PC-9 (cell line): ENCODE measurements at regions not wholly inside any gene's neighbourhood (a gene's known extent, or its start where the extent isn't known, plus 50 kb on each side); places are given as distances from the start of the nearest gene placed in this dataset.

Experiments
- BruUV-seq: library from RNA; stranded (reverse); fragments of 400-500 nt; replicated peaks from 2 replicates; lab custom pipeline; 2021; lab: Mats Ljungman, UMichigan
- CTCF ChIA-PET: fragments of 300-600 bp; sonication (Branson Sonifier 250); formaldehyde crosslinking; loops from one replicate; lab custom pipeline; 2022; ENCODE audit warnings: antibody characterized with exemption; lab: Charles Lee
- POLR2A ChIA-PET: fragments of 300-600 bp; sonication (Branson Sonifier 250); formaldehyde crosslinking; loops from one replicate; lab custom pipeline; 2022; ENCODE audit warnings: antibody characterized with exemption; ENCODE audit not compliant: unreplicated experiment; lab: Charles Lee
- DNase-seq, 2 experiments: peaks; one replicate each; pipeline versions ENCODE4 v3.0.0 to v3.0.0-alpha.2; 2015 to 2022; ENCODE audit warnings: mixed read lengths in 1 of 2
- H2AFZ ChIP-seq: fragments of 200-600 bp; sonication (generic); 2 replicates; pipeline ENCODE4 v1.8.1; 2017; ENCODE audit warnings: antibody characterized with exemption
- H3F3A ChIP-seq: fragments of 200-600 bp; sonication (generic); 2 replicates; pipeline ENCODE4 v1.8.1; 2017; ENCODE audit warnings: antibody characterized with exemption, mild to moderate bottlenecking, low read depth; ENCODE audit not compliant: insufficient read depth
- H3K27ac ChIP-seq: fragments of 200-600 bp; sonication (generic); 2 replicates; pipeline ENCODE4 v1.6.1; 2016; ENCODE audit warnings: mixed run types
- H3K27me3 ChIP-seq: fragments of 200-600 bp; sonication (generic); 2 replicates; pipeline ENCODE4 v1.6.1; 2016; ENCODE audit warnings: low read depth, mixed run types; ENCODE audit not compliant: insufficient read depth
- H3K36me3 ChIP-seq: fragments of 200-600 bp; sonication (generic); 2 replicates; pipeline ENCODE4 v1.6.1; 2016; ENCODE audit warnings: low read depth, mixed run types
- H3K4me1 ChIP-seq: fragments of 200-600 bp; sonication (generic); replicated peaks from 2 replicates; pipeline ENCODE4 v1.6.1; 2016; ENCODE audit warnings: mixed run types; ENCODE audit not compliant: insufficient read depth
- H3K4me2 ChIP-seq: fragments of 200-600 bp; sonication (generic); 2 replicates; pipeline ENCODE4 v1.6.1; 2017; ENCODE audit warnings: mixed run types
- H3K4me3 ChIP-seq: fragments of 200-600 bp; sonication (generic); 2 replicates; pipeline ENCODE4 v1.6.1; 2016; ENCODE audit warnings: mixed run types
- H3K79me2 ChIP-seq: fragments of 200-600 bp; sonication (generic); 2 replicates; pipeline ENCODE4 v1.6.1; 2017; ENCODE audit warnings: low read depth, mixed run types
- H3K9me2 ChIP-seq: fragments of 200-600 bp; sonication (generic); 2 replicates; pipeline ENCODE4 v1.8.1; 2017; ENCODE audit warnings: mild to moderate bottlenecking; ENCODE audit not compliant: insufficient read depth
- H3K9me3 ChIP-seq: fragments of 200-600 bp; sonication (generic); 2 replicates; pipeline ENCODE4 v1.8.1; 2016; ENCODE audit warnings: low read depth; ENCODE audit not compliant: insufficient read depth
- H4K20me1 ChIP-seq: fragments of 200-600 bp; sonication (generic); 2 replicates; pipeline ENCODE4 v1.8.1; 2017; ENCODE audit not compliant: insufficient read depth
- EZH2 ChIP-seq: fragments of 200-600 bp; sonication (generic); IDR thresholded peaks from 2 replicates; pipeline ENCODE4 v1.8.0; 2017; ENCODE audit warnings: antibody characterized with exemption, low read depth
- intact Hi-C: fragments of 100-400 bp; cut with micrococcal nuclease; formaldehyde crosslinking; loops from one replicate; pipeline ENCODE4 v1.10.0; 2022; ENCODE audit not compliant: unreplicated experiment
- TF ChIP-seq, protein P1 (sequence below): fragments of 200-600 bp; sonication (generic); conservative IDR thresholded peaks from 2 replicates; pipeline ENCODE4 v1.6.1; 2017; ENCODE audit warnings: mixed run types, antibody characterized with exemption, mild to moderate bottlenecking, moderate library complexity

DNA sequence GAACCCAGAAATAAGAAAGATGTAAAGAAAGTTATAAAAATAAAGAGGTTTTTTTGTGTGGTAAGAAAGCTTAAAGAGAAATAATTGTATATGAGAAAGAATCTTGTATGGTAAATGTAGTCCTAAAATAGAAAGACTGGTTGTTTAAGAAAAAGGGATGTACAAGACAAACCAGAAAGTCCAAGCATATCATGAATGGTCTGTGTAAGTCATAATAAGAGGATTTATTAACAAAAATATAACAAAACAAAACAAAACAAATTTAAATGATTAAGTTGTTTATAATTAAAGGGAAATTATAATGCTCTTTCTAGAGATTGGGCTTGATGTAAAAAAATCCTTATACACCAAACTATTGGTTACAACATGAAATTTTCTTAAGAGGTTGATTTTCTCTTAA, 590.4 kb upstream of the PTGER4 start:
- no peak overlapping the region for H3K4me2 ChIP-seq
- H3K79me2 ChIP-seq = no peaks in the 10 kb centered on the region
- H2AFZ ChIP-seq = no peak overlapping the region
- H3K27ac ChIP-seq = no peak overlapping the region
- TF ChIP-seq, protein P1, sequence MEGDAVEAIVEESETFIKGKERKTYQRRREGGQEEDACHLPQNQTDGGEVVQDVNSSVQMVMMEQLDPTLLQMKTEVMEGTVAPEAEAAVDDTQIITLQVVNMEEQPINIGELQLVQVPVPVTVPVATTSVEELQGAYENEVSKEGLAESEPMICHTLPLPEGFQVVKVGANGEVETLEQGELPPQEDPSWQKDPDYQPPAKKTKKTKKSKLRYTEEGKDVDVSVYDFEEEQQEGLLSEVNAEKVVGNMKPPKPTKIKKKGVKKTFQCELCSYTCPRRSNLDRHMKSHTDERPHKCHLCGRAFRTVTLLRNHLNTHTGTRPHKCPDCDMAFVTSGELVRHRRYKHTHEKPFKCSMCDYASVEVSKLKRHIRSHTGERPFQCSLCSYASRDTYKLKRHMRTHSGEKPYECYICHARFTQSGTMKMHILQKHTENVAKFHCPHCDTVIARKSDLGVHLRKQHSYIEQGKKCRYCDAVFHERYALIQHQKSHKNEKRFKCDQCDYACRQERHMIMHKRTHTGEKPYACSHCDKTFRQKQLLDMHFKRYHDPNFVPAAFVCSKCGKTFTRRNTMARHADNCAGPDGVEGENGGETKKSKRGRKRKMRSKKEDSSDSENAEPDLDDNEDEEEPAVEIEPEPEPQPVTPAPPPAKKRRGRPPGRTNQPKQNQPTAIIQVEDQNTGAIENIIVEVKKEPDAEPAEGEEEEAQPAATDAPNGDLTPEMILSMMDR = no peak
- no peaks in the 10 kb centered on the region for H3K4me1 ChIP-seq
- intact Hi-C loops = loop anchor here (10.0 kb wide), 1 partner anchor 374 kb away; no protein-coding TSS in a partner anchor
- no peaks in the 10 kb centered on the region for H4K20me1 ChIP-seq
- no peaks in the 10 kb centered on the region for H3K9me2 ChIP-seq
- DNase-seq = peak in 1 of 2 experiments; percentile 20
- H3K4me3 ChIP-seq = no peak overlapping the region
- peaks cover 33% of the 10 kb centered on the region for H3K9me3 ChIP-seq
- ChIA-PET POLR2A (no interaction called here), CTCF (interaction anchor here (0.6 kb wide), 1 partner anchor 46 kb away, joined by 4 read pairs; no protein-coding TSS in a partner anchor)
- H3F3A ChIP-seq = no peaks in the 10 kb centered on the region
- no peaks in the 10 kb centered on the region for H3K36me3 ChIP-seq
- BruUV-seq = no TSS peak
- no peaks in the 10 kb centered on the region for H3K27me3 ChIP-seq

GRCh38 chr5:40084614-40085013, 595.1 kb upstream of the PTGER4 start:
- TF ChIP-seq, protein P1 = no peak
- no peak for TF ChIP-seq EZH2
- no peak for DNase-seq
- no peak overlapping the region for H3K27ac ChIP-seq
- no peak overlapping the region for H3K4me3 ChIP-seq
- intact Hi-C loops = loop anchor here (10.0 kb wide), 1 partner anchor 370 kb away; no protein-coding TSS in a partner anchor
- H2AFZ ChIP-seq = peak overlapping the region; percentile 24; the same call in 1 of the 2 replicates
- no peaks in the 10 kb centered on the region for H4K20me1 ChIP-seq
- H3K36me3 ChIP-seq = no peaks in the 10 kb centered on the region
- POLR2A ChIA-PET = interaction anchor here (0.6 kb wide), 1 partner anchor 59 kb away, joined by 8 read pairs; no protein-coding TSS in a partner anchor
- no peak overlapping the region for H3K4me2 ChIP-seq
- no peaks in the 10 kb centered on the region for H3K4me1 ChIP-seq
- BruUV-seq = no TSS peak
- no peaks in the 10 kb centered on the region for H3K9me2 ChIP-seq
- H3F3A ChIP-seq = no peaks in the 10 kb centered on the region
- no peaks in the 10 kb centered on the region for H3K79me2 ChIP-seq
- CTCF ChIA-PET = no interaction called here
- no peaks in the 10 kb centered on the region for H3K27me3 ChIP-seq
- peaks cover 11% of the 10 kb centered on the region for H3K9me3 ChIP-seq

DNA sequence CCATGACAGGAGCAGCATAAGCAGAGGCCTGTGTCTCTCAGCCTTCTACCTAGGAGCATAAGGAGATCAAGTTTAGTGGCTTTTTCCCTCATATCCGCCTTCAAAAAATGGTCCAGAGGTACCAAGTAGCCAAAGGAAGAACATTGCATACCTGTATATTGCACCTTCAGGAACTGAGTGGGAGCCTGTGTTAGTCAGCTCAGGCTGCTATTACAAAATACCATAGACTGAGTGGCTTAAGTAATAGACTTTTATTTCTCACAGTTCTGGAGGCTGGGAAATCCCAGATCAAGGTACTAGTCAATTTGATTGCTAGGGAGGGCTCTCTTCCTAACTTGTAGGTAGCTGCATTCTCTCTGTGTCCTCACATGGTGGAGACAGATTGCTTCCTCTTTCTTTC, 597.4 kb upstream of the PTGER4 start:
- Histone ChIP-seq H4K20me1 (no peaks in the 10 kb centered on the region), H3K4me1 (no peaks in the 10 kb centered on the region), H3K4me2 (no peak overlapping the region), H3K27me3 (no peaks in the 10 kb centered on the region), H2AFZ (no peak overlapping the region), H3K4me3 (no peak overlapping the region), H3K79me2 (no peaks in the 10 kb centered on the region), H3F3A (no peaks in the 10 kb centered on the region), H3K9me2 (no peaks in the 10 kb centered on the region), H3K27ac (no peak overlapping the region), H3K36me3 (no peaks in the 10 kb centered on the region), H3K9me3 (peaks cover 5% of the 10 kb centered on the region; the same call in 1 of the 2 replicates)
- intact Hi-C loops = loop anchor here (10.0 kb wide), 1 partner anchor 368 kb away; no protein-coding TSS in a partner anchor
- ChIA-PET CTCF (no interaction called here), POLR2A (interaction anchor here (0.7 kb wide), 1 partner anchor 444 kb away, joined by 3 read pairs; no protein-coding TSS in a partner anchor)
- BruUV-seq = no TSS peak
- TF ChIP-seq EZH2 = no peak
- TF ChIP-seq, protein P1 = no peak
- no peak for DNase-seq
